HG02970 (cell line): ENCODE measurements at regions not wholly inside any gene's neighbourhood (a gene's known extent, or its start where the extent isn't known, plus 50 kb on each side); places are given as distances from the start of the nearest gene placed in this dataset.

Experiments used
- ATAC-seq: cut with Tn5 transposase; IDR thresholded peaks from one replicate; pipeline ENCODE4 v1.9.1; 2021; ENCODE audit warnings: mild to moderate bottlenecking, moderate library complexity, moderate number of reproducible peaks; ENCODE audit not compliant: unreplicated experiment, low FRiP score

DNA sequence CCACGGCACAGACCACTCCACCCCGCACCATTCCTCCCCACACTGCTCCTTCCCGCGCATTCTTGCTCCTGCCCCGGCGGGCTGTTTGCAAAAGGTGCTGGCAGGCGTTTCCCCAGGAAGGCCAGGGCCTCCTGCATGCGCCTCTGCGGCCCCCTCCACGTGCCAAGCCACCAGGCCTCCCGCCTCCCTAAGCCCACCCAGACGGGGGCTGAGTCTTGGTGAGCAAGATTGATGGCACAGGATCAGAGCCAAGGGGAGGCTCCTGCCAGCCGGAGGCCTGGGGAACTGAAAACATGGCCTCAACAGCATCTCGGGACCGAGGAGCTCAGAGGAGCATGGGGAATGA lies 328.3 kb upstream of the DIO3 start:
- no peak for ATAC-seq

DNA sequence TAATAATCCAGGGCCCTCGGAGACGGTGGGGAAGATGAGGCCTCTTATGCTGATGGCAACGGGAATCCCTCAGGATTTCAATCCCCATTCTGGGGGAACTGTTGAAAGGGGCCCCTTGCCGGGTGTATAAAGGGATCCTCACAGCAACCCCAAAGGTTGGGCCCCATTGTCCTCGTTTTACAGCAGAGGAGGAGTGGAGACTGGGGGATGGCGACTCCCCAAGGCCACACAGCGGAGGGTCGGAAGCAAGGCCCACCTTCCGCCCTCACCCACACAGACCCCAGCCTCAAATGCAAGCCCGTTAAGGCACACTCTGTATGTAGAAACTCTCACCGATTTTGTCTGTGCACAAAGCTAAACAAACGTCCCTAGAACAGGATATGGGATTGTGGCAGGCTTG lies 327.9 kb upstream of the DIO3 start:
- ATAC-seq: no peak

DNA sequence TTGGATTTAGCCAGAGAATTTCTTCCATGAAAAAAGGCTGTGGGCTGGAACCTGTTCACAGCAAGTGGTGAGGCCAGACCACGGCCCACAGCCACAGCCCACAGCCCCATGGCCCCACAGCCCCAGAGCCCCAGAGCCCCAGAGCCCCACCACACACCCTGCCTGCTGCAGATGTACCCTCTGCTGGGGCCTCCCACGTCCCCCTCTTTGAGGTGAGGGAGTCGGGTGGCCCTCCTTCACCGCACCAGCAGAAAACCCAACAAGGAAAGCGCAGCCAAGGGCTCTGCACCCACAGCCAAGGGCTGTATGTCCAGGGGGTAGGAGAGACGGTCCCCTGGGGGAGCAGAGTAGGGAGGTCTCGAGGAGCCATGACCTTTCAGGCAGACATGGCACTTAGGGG lies 327.5 kb upstream of the DIO3 start:
- ATAC-seq: no peak

- no peak for ATAC-seq
These were observed 326.9 kb upstream of the DIO3 start for GRCh38 chr14:101234244-101234937.

- ATAC-seq: no peak
These were observed 326.3 kb upstream of the DIO3 start for GRCh38 chr14:101234999-101235334.

DNA sequence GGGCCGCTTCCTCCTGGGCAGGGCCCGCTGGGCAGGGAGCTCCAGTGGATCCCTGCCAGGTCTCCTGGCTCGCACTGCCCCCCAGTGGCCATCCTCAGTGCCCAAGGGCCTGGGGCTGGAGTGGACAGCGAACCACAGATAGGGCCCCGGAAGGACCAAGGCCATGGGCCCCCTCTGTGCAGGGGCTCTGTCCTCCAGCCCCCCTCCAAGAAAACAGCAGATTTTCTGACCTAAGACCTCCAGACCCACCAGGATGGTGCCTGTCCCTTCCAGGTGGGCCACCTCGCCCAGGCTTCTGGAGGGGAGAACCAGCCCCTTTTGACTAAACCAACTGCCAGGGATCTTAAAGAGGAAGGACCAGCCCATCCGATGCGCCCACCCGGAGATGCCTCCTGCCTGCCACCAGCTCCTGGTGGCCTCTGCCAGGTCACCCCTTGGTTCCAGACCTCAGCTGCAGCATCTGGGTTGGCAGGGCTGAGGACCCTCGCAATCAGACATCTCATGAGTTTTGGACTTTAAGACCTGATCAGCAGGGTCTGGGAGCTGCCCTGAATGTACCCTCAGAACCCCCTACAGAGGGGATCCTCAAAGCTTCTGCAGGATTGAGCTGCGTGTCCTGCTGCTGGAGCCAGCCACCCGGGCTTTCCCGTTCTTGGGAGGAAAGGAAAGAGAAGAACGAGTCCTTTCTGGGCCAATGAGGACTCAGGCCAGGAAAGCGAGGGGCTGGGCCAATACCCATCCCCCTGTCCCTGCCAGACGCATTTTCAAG lies 325.8 kb upstream of the DIO3 start:
- no peak for ATAC-seq

GRCh38 chr14:101236496-101237251 lies 324.6 kb upstream of the DIO3 start:
- ATAC-seq: no peak

DNA sequence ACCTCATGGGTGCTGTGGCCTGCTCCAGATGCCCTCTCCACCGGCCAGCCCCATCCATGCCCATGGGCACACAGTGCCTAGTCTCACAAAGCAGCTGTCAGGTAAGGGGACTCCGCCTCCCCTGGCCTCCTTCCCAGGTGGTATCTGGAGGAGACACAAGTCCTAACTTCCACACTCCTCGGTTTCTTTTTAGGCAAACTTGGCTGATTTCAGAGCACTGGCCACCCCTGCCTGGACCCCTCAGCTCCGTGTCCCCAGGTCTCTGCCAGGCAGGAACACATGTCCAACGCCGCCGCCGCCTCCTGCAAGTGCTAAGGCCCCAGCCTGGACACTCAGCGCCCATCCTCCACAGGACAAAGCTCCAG lies 324.1 kb upstream of the DIO3 start:
- ATAC-seq: no peak

GRCh38 chr14:101239065-101239464 lies 322.2 kb upstream of the DIO3 start:
- ATAC-seq: no peak

DNA sequence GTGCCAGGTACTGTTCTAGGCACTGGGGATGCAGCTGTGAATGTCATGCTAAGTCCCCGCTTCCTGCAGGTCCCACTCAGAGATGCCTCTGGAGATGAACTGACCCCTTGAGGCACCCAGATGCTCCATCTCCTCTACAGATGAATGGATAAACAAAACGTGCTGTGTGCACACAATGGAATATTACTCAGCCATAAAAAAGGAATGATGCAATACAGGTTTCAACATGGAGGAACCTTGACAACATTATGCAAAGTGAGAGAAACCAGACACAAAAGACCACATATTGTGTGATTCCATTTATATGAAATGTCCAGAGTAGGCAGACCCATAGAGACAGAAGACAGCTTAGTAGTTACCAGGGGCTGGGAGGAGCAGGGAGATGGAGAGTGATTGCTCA lies 320.1 kb upstream of the DIO3 start:
- ATAC-seq: no peak

DNA sequence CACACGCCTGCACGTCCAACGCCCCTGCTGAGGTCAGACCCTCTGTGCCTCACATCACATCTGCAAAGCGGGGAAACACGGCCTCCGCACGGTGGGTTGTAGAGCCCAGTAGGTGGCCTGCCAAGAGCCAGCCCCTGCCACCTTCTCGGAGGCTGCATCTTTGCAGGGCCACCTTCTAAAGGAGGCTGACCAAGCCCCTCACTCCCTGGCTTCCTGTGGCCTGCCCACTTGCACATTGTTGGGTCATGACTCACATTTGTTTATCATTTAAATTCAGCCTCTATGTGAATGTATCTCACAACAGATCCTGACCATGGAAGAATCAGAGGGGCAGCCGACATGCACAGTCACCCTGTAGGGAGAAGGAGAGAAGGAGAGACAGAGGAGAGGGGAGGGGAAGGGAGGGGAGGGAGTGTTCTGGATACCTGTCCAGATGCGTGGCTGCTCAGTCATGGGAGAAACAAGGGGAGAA lies 319.5 kb upstream of the DIO3 start:
- ATAC-seq: no peak

GRCh38 chr14:101242442-101243385 lies 318.6 kb upstream of the DIO3 start:
- no peak for ATAC-seq

GRCh38 chr14:101243587-101244338 lies 317.5 kb upstream of the DIO3 start:
- ATAC-seq: no peak

- no peak for ATAC-seq
These were observed 314.1 kb upstream of the DIO3 start for GRCh38 chr14:101246894-101247841.

DNA sequence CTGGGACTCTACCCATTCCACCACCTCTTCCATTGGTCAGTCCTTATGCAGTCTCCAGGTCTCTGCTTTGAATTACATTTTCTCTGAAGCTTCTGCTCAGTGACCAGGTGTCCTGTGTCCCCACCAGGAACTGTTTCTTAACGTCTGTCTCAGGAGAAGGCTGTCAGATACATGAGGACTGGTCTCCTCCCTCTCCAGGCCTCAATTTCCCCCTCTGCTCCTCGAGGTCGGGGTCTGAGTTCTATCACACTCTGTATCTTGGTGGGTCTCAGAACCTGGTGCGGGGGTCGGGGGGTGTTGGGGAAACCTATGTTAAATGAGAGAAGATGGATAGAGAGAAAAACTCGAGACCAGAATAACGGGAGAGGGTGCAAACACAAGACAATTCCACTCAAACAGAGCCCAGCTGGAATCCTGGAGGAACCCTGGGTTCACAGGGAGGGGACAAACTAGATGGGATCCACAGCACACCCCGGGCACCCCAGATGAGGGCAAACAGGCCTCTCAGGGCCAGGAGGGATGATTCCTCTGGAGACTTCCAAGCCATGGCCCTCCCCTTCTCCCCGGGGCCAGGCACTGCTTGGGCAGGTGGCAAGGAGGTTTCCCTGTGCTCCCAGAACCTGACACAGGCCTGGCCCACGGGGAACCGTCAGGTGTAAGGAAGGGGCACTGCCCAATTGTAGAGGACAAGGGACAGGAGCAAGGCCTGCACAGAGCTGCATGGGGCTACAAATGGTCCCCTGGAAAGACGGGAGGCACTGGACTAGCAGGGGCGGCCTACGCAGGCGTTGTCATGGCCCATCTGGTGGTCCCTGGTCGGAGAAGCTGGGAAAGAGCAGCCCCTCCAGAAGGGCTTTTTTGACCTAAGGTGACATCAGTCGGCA lies 313.2 kb upstream of the DIO3 start:
- no peak for ATAC-seq

GRCh38 chr14:101248840-101249675 lies 312.2 kb upstream of the DIO3 start:
- no peak for ATAC-seq

DNA sequence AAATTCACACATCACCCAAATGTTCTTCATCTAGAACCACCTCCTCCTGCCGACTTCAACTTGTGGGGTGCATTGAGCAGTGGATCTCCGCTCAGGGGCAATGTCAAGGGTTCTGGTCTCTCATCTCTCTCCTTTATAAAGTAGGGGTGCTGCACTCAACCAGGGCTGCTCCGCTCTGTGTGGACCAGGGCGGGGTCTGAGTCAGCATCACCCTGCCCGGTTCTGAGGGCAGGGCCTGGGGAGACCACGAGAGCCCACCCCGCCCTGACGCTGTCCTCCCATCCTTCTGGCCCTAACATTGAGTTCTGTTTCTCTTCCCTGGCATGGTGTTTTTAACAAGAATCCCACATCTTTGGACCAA lies 311.6 kb upstream of the DIO3 start:
- ATAC-seq: no peak
